ENCODE measurements at regions not wholly inside any gene's neighbourhood (a gene's known extent, or its start where the extent isn't known, plus 50 kb on each side); places are given as distances from the start of the nearest gene placed in this dataset.
"Not testable (repeated sequence)": the region's sequence is repeated elsewhere in the genome, so short reads cannot be mapped to it uniquely, and the experiment has no call there.

DNA sequence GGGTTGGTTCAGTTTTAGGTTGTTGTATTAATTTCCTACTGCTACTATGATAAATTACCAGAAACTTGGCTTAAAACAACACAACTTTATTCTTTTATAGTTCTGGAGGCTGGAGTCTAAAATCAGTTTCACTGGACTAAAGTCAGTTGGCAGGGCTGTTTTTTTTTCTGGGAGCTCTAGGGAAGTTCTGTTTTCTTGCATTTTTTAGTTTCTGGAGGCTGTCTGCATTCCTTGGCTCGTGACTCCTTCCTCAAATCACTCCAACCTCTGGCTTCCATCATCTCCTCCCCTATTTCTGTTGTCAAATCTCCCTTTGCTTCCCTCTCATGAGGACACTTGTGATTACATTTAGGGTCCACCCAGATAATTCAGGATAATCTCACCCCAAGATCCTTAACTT is 51.3 kb upstream of the SUB1 start:
- DNase-seq (ENCODE audit: extremely low read depth in 1 of 2, low read depth in 1 of 2), result no peak

DNA sequence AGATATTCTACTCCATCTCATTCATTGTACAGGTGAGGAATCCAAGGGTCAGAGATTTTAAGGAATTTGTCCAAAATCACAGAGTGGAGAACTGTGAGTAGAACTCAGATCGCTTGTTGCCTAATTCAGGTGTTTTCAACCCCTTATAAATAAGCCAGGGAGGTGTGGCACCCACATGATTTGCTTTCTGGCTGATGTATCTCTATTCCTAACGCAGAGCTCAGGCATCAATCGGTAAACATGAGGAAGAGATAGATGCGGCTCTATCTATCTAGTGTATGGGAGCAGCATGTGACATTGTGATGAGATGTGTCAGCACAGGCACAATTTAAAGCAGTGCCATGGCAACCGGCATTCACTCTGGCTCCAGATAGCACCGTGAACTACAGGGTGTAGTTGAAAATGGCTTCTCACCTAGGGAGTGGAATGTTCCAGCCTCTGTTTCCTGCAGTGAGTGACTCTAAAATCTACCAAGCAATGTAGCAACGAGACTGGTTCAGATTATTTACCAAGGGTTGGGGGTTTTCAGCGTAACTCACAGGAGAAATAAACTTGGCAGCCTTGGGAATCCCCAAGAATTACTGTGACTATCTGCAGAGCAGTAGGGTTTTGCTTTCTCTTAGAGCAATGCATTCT is 53.4 kb upstream of the SUB1 start:
- no peak for DNase-seq (ENCODE audit: extremely low read depth in 1 of 2, low read depth in 1 of 2)

DNA sequence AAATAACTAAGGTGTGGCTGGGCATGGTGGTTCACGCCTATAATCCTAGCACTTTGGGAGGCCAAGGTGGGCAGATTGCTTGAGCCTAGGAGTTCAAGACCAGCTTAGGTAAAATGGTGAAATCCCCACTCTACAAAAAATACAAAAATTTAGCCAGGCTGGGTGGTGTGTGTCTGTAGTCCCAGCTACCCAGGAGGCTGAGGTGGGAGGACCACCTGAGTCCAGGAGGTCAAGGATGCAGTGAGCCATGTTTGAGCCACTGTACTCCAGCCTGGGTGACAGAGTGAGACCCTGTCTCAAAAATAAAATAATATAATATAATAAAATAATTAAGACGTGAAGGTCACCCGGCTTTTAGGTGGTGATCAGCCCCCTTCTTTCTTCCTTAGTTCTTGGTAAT is 58.0 kb upstream of the SUB1 start:
- DNase-seq (ENCODE audit: extremely low read depth in 1 of 2, low read depth in 1 of 2), result not testable (repeated sequence)

DNA sequence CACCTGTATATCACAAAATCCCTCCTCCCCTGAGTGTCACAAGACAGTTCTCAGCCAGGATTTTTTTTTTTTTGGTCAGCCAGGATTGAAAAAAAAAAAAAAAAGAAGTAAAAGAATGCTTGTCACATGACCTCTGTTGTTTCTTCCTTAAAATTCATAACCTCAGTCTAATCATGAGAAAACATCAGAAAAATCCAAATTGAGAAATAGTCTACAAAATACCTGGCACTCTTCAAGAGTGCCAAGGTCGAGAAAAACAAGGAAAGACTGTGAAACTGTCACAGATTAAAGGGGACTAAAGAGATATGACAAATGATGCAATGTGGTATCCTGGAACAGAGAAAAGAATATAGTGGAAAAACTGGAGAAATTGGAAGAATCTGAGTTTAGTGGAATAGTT is 58.5 kb upstream of the SUB1 start:
- no peak for DNase-seq (ENCODE audit: extremely low read depth in 1 of 2, low read depth in 1 of 2)

DNA sequence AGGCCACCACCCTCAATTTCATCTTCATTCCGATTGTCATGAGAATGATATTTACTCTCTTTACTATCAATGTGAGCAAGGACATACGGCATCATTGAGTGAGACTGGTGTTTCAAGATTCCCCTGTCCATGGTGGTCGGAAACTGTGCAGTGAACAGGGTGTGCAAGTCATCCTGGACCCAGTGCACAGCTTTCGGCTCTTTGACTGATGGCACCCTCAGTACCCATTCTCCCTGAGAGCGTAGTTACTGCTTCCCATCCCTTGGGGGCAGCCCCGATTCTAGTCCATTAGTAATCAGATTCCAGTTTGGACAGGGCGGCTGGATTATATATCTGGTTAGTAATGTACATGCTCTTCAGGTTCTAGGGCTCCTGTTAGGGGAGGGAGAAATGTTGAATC is 61.7 kb upstream of the SUB1 start:
- DNase-seq (ENCODE audit: extremely low read depth in 1 of 2, low read depth in 1 of 2), result no peak

DNA sequence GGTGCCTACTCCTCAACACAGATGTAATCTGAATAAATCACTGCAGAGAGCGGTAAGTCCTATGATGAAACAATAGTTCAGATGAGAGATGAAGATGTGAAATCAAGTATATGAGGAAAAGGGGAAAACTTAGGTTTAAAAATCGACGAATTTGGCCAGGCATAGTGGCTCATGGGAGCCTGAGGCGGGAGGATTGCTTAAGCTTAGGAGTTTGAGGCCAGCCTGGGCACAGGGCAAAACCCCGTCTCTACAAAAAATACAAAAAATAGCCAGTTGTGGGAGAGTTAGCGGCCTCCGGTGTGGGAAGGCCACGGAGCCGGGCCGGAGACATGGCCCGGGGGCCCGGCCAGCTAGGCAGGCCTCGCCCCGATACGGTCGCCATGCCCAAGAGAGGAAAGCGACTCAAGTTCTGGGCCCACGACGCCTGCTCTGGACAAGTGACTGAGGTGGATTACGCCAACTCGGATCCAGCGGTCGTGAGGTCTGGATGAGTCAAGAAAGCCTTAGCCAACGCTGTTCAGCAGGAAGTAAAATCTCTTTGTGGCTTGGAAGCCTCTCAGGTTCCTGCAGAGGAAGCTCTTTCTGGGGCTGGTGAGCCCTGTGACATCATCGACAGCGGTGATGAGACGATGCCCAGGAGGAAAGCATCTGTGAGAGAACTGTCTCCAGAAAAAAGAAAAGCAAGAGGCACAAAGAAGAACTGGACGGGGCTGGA is 62.8 kb upstream of the SUB1 start:
- no peak for DNase-seq (ENCODE audit: extremely low read depth in 1 of 2, low read depth in 1 of 2)

DNA sequence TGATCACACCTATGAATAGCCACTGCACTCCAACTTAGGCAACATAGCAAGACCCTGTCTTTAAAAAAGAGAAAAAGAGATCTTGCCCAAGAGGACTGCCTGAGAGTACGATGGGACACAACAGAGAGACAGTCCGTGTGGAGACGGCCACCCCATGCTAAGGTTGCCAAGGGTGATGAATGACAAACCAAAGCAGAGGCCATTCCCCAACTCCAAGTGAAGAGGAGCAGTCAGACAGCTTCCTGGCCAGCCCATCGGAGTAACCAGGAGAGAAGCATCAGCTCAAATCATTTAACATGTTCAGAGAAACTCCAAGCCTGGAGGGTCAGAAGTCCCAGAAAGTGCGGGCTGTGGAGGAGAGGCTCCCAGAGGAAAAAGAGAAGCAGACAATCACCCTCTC is 63.9 kb upstream of the SUB1 start:
- no peak for DNase-seq (ENCODE audit: extremely low read depth in 1 of 2, low read depth in 1 of 2)

DNA sequence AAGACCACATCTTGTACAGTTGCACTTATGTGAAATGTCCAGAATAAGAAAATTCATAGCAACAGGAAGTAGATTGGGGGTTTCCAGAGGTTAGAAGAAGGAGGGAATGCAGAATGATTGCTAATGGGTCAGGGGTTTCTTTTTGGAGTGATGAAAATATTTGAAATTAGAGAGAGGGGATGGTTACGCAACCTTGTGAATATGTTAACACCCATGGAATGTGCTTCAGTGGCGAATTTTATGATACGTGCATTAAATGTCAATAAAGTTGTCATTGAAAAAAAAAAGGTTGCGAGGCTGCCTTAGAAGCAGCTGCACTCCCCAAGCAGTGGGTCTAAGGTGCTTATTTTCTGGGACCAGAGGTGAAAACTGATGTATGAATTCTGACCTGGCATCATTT is 64.4 kb upstream of the SUB1 start:
- no peak for DNase-seq (ENCODE audit: extremely low read depth in 1 of 2, low read depth in 1 of 2)

DNA sequence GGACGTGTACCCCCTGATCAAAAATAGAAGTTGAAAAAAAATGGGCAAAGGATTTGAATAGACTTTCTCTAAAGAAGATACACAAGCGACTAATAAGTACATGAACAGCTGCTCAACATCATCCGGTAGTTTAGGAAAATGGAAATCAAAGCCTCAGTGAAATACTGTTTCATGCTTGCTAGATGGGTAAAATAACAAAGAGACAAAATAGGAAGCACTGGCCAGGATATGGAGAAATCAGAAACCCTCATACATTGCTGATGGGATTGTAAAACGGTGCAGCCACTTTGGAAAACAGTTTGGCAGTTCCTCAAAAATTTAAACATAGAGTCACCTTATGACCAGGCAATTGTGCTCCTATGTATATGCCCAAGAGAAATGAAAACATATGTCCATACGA is 65.0 kb upstream of the SUB1 start:
- no peak for DNase-seq (ENCODE audit: extremely low read depth in 1 of 2, low read depth in 1 of 2)

DNA sequence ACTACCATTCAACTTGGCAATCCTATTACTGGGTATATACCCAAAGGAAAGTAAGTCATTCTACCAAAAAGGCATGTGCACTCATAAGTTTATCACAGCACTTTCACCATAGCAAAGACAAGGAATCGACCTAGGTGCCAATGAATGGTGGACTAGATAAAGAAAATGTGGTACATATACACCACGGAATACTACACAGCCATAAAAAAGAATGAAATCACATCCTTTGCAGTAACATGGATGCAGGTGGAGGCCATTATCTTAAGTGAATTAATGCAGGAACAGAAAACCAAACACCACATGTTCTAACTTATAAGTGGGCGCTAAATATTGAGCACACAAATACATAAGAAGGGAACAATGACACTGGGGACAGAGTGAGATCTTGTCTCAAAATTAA is 65.8 kb upstream of the SUB1 start:
- DNase-seq (ENCODE audit: extremely low read depth in 1 of 2, low read depth in 1 of 2), result no peak

DNA sequence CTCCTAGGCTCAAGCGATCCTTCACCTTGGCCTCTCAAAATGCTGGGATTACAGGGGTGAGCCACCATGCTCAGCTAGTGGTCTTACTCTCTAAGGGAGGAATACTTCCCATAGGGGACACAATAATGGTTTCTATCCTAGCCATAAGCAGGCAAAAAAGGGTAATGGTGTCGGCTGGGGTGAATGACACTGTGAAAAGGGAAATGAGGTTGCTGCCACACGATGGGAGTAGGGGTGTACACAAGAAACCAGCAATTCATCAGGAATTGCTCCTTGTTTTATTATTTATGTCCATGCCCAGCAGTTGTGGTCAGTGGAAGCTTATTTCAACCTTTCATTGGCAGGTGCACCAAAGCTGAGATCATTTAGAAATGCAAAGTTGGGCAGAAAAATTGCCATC is 70.3 kb upstream of the ZFR start:
- DNase-seq (ENCODE audit: extremely low read depth in 1 of 2, low read depth in 1 of 2), result no peak

DNA sequence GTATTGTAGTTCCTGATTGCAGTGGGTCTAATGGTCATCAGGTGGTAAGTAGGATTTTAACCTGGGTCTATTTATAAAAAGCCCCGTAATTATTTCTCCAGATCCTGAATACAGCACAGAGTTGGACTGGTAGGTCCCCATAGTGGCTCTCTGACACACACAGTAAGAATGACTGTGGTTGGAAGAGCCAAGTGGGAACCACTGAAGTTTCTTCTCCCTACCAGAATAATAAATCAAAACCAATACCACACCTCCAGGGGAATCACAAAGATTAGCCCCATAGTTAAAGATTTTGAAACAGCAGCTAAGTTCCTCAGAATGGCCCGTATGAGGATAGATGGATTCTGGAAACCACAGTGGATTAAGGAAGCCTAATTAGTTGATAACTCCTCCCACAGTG is 68.4 kb upstream of the ZFR start:
- no peak for DNase-seq (ENCODE audit: extremely low read depth in 1 of 2, low read depth in 1 of 2)

DNA sequence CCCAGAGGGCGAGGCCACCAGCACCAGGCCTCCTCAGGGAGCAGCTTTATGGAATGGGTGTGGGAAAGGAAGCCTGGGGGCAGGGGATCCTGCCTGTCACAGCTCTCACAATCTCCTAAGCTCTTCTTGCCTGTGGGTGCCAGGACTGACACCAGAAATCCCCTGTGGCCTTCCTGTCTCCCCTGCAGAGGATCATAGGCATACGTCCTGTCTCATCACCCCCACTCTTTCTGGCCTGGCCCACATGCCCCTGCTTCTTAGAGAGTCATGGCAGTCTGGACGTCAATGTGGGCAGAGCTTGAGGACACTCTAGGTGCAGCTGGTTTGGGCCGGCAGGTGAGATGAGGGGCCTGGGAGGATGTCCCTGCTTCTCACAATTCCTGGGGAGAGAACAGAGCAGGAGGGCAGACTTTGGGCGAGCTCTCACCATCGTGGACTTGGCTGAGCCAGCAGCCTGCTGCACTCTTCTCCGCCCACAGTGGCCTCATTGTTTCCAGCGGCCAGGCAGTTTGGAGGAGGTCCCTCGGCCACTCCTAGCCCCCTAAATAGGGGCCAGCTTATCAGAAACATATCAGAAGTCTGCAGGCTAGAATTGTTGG is 67.3 kb upstream of the ZFR start:
- no peak for DNase-seq (ENCODE audit: extremely low read depth in 1 of 2, low read depth in 1 of 2)

DNA sequence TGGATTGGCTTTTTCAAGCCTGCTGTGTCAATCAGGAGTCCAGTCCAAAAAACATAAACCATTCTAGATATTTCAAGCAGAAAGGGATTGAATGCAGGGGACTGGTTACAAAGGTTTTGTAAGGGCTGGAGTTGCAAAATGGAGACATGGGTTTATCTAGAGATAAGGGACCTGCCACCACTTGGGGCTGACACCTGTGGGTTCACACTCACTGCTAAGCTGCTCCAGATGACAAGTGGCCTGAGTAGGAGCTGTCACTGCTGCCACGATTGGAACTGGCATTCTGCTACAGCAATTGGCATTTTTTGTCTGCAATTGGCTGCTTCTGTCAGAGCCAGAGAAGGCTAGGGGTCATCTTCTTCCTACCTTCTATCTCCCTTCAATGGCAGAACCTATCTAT is 66.3 kb upstream of the ZFR start:
- DNase-seq (ENCODE audit: extremely low read depth in 1 of 2, low read depth in 1 of 2), result no peak

DNA sequence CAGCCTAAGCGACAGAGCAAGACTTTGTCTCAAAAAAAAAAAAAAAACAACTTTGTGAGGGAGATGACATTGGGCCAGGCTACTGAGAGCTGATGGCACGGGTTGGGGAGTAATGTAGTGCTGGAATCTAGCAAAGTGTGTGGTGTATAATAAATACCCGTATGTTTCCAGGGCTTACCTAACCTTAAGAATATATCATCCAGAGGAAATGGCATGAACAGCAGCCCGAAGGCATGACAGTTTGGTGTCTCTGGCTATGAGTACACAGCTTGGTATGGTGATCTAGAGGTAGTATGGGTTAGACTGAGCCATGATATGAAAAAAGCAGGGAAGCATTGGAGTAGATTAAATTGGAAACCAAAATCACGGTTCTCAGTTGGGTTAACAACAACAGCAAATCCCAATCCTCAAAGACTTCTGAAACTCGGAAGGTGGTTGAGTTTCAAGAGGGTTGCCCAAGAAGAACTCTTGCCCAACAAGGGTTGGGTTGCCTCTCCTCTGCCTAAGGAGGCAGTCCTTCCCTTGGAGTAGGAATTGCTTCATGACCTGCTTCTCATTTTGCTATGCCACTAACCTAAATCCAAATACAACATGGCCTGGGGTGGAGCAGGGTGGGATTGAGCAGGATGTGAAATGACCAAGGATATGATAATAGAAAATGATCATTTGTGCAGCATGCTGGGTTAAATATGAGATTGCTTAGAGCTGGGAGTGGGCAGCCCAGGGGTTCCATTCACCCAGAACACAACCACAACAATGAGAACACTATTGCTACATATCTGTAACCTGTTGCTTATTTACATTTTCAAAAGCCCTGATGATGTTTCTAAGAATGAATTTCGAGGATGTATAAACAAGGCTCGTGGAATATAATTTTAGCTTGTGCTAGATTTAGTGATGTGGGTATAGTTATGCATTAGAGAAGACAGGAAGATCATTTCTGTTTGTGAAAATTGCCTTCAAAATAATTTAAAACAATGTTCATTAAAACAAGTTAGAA is 64.6 kb upstream of the ZFR start:
- DNase-seq (ENCODE audit: extremely low read depth in 1 of 2, low read depth in 1 of 2), result no peak

DNA sequence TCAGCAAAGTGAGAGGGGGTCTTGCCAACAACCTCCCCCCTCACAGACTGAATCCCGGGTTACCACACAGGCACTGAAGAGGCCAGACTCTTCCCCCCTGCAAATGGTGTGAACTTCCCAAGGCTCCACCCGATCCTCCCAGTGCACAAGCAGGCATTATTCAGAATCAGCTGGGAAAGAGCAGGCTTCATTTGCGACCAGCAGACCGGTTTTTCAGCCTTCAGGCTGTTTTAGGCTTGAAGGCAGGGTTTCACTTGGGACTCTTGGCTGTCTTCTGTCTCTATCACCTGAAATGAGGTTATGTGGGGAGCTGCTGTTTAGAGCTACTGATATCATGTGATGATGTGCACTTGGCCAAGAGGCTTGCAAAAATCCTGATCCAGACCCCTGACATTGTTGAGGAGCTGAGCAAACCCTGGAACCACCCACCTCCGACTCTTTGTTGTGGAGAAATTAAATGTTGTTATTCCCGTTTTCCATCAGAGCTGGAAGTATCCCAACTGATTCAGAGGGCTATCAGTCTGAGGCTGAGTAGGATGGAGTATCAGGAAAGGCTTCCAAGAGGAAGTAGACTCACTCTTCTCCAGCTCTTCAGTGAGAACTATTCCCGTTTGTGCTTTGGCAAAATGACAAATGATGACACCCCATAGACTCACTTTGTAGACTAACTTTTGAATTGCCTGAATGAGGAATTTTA is 63.3 kb upstream of the ZFR start:
- no peak for DNase-seq (ENCODE audit: extremely low read depth in 1 of 2, low read depth in 1 of 2)

DNA sequence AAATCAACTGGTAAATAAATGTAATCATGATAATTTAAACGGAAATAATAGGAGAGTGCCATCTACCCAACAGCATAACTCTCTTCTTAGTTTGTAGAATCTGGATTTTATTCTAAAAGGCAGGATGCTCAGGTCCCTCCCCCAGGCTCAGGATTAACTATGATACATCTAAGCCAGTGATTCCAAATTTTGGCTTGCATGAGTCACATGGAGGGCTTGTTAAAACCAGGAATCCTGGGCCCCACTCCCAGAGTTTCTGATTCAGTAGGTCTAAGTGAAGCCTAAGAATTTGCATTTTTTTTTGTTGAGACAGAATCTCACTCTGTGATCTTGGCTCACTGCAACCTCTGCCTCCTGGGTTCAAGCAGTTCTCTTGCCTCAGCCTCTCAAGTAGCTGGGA is 62.3 kb upstream of the ZFR start:
- no peak for DNase-seq (ENCODE audit: extremely low read depth in 1 of 2, low read depth in 1 of 2)

DNA sequence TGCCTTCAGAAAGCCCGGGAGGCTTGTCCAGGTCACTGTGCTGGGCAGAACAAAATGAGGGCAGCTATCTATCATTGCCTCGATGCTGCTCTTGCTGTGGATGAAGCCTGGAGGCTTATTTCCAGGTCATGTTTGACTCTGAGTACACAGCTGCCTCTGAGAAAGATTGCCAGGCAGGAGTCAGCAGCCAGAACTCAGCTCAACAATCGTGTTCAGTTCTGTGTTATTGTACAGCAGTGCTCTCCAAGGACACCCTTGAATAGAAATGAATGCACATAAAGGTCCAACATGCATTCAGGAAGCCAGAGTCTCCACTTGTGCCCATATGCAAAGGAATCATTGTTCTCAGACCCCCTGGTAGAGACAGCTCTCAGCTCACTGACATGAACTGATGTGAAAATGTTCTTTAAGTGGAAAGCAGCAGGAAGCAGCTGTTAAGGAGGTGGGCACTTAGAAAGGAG is 61.7 kb upstream of the ZFR start:
- DNase-seq (ENCODE audit: extremely low read depth in 1 of 2, low read depth in 1 of 2), result no peak

DNA sequence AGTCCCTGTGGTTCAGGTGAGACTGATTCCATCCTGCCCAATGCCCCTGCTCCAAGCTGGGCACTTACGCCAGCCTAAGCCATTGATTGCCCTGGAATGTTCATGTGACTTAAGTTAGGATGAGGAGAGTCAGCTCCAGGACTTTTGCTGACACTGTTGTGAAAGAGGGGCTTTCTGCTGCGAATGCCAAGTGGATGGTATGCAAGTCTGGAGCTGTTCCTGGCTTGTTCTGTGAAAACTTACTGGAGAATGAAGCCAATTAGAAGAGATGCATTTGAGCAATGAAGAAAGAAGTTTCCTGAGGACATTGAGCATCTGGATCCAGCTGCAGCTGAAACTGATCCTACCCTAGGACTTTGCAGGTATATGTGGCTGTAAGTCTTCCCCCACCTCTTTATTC is 61.2 kb upstream of the ZFR start:
- no peak for DNase-seq (ENCODE audit: extremely low read depth in 1 of 2, low read depth in 1 of 2)

DNA sequence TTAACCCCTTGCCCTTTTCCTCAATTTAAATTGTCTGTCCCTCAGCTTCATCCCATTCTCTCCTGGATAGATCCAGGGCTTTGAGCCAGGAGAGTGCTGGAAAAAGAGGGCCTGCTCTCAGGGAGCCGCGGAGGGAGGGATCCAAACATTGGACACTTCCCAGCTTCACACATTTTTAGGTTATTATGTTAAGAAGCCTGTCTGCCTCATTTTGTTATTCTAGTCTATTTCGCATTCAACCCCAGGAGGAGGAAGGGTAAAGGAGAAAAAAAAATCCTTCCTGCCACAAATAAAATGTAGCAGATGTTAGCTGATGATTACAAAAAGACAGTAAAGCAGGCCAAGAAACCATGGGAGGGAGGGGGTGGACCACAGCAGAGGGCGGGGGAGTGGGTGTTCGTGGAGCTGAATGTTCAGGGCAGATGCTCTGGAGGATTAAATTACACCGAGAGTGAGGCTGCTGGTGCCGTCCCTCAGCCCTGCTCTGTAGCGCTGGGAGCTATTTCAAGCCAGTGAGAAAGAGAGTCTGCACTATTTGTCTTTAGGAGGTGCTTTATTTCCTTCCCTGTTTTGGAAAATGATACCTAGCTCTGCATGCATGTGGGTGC is 60.6 kb upstream of the ZFR start:
- no peak for DNase-seq (ENCODE audit: extremely low read depth in 1 of 2, low read depth in 1 of 2)

Data from stimulated activated CD8-positive, alpha-beta memory T cell treated with anti-CD3 and anti-CD28 coated beads, Interleukin-7, amount 100 ng/mL, for 48 hours (primary cell).